Fibroblast of lung (primary cell): ENCODE measurements at regions not wholly inside any gene's neighbourhood (a gene's known extent, or its start where the extent isn't known, plus 50 kb on each side); places are given as distances from the start of the nearest gene placed in this dataset.

Source experiments
- EZH2 ChIP-seq: IDR thresholded peaks from 2 replicates; pipeline ENCODE4 v1.5.1; 2012; ENCODE audit warnings: low read length, control low read depth, mild to moderate bottlenecking; ENCODE audit errors: missing control alignments
- TF ChIP-seq, protein P1 (sequence below), 2 donors: IDR thresholded peaks in 1 of 2; conservative IDR thresholded peaks in 1 of 2; 1 replicate in 1 of 2; 2 replicates in 1 of 2; pipeline ENCODE4 v1.5.1; 2011 to 2012; ENCODE audit warnings: low read length in 2 of 2, control low read depth in 1 of 2, inconsistent platforms in 1 of 2, low read depth in 1 of 2, mild to moderate bottlenecking in 1 of 2

DNA sequence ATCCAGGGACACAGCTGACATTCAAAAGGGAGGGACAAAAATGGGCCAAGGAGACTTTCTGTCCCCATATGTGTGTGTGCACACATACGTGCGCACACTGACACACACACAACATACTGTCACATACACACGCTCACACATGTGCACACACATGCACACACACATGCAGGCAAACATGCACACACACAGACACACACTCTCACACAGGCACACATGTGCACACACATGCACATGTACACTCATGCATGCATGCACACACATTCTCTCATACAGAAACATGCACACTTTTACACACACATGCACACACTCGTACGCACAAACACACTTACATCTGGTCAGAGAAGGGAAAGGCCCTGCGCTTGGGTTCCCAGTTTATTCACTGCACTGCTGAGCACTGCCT lies 155.1 kb upstream of the MKI67 start:
- TF ChIP-seq, protein P1, sequence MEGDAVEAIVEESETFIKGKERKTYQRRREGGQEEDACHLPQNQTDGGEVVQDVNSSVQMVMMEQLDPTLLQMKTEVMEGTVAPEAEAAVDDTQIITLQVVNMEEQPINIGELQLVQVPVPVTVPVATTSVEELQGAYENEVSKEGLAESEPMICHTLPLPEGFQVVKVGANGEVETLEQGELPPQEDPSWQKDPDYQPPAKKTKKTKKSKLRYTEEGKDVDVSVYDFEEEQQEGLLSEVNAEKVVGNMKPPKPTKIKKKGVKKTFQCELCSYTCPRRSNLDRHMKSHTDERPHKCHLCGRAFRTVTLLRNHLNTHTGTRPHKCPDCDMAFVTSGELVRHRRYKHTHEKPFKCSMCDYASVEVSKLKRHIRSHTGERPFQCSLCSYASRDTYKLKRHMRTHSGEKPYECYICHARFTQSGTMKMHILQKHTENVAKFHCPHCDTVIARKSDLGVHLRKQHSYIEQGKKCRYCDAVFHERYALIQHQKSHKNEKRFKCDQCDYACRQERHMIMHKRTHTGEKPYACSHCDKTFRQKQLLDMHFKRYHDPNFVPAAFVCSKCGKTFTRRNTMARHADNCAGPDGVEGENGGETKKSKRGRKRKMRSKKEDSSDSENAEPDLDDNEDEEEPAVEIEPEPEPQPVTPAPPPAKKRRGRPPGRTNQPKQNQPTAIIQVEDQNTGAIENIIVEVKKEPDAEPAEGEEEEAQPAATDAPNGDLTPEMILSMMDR (conservative IDR thresholded peaks at IDR 0.05 in 1 of 2, IDR thresholded peaks at IDR 0.05 in 1 of 2; ENCODE audit: low read depth in 1 of 2, low read length in 2 of 2): no peak
- no peak for TF ChIP-seq EZH2
